Renal pelvis (tissue), 1 donor: ENCODE measurements at regions not wholly inside any gene's neighbourhood (a gene's known extent, or its start where the extent isn't known, plus 50 kb on each side); places are given as distances from the start of the nearest gene placed in this dataset.
A peak's percentile ranks its signal among the peaks of the same experiment; 100 is the strongest.

Experiments
- DNase-seq: peaks from one replicate; pipeline ENCODE4 v3.0.0-alpha.2; 2013

- no peak for DNase-seq
These were observed 880.2 kb upstream of the EPHA6 start for GRCh38 chr3:95934181-95934580.

DNA sequence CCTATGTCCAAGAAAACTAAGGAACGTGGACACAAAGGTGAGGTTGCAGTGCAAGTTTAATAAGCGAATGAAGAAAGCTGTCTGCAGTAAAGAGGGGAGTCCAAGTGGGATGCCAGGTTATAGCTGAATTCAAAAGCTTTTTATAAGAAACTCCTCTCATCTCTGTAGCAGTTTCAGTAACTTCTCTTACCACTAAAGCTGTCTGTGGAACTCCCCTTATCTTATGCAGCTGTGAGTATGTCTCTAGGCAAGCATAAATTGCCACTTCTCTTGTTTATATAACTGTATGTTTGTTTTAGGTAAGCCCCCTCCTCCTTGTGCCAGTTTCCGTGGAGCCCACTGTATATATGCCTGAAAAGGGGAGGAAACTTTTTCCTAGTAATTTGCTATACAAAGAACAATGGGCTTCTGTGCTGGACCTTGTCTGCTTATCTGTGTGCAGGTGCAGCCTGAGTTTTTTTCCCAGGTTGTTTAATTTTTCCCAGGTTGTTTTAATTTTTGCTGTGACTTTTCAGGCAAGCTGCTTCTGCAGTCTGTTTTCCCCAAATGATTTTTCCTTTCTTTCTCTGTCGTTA, 875.1 kb upstream of the EPHA6 start:
- no peak for DNase-seq

- DNase-seq = no peak
These were observed 848.6 kb upstream of the EPHA6 start for GRCh38 chr3:95965704-95966336.

DNA sequence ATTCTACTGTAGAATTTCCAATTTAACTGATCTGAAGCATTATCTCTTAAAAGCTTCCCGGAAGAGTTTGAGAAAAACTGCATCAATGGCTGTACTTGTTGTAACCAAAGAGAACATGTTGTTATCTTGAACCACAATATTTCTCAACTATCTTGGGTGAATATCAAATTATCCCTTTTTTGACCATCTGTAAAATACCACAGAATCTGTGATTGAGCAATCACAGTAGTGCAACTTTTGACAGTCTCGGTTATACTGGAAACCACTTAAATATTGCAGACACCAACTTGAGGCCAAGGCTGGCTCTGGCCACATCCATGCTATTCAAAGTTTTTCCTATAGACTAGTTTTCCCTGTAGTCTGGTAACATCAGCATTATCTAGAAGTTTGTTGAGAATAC, 842.8 kb upstream of the EPHA6 start:
- DNase-seq = no peak

DNA sequence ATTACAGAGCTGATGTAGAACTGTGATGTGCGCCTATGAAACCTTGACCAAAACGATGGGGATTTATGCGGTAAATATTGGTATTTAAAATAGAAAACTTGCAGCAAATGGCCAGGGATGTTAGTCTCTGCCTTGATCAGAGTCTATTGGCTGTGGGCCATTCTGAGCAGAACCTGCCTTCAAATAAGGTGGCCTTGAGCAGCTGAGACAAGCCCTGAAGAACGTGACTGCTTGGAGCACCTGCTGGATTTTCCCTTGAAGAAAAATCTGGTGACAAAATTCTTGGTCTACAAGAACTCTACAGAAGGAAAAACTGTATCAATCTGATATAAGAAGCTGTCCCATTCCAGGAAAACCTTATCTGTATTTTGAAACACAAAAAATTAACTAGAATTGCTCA, 820.1 kb upstream of the EPHA6 start:
- no peak for DNase-seq

DNA sequence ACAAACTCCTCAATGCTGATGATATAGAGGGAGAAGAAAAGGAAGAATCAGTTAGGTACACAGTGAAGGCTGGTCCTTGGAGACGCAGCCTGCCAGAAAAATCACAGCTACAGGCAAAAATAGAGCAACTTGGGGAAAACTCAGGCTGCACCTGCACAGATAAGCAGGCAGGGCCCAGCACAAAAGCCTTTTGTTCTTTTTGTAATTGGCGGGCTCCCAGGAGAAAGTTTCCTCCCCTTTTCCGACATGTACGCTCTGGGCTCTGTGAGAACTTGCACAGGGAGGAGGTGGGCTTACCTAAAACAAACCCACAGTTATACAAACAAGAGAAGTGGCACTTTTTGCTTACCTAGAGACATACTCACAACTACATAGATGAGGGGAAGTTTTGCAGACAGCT, 813.4 kb upstream of the EPHA6 start:
- no peak for DNase-seq

GRCh38 chr3:96007650-96008195, 806.7 kb upstream of the EPHA6 start:
- no peak for DNase-seq

DNA sequence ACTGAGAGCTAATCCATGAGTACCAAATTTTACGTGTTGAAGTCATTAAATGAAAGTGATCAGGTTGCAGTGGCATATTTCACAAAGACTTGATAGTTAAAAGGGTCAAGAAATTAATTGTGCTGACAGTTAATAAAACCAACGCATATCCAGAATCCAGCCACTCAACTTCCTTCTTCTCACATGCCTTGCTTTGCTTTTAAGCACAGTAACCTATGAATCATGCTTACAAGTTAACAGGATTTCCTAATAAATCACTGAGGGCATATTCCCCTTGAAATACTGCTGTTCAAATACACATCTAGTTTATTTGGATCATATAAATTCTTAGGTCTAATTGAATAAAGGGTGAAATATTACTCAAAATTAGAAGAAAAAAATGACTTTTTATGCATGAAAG, 801.5 kb upstream of the EPHA6 start:
- DNase-seq = no peak

GRCh38 chr3:96017556-96017955, 796.8 kb upstream of the EPHA6 start:
- no peak for DNase-seq

DNA sequence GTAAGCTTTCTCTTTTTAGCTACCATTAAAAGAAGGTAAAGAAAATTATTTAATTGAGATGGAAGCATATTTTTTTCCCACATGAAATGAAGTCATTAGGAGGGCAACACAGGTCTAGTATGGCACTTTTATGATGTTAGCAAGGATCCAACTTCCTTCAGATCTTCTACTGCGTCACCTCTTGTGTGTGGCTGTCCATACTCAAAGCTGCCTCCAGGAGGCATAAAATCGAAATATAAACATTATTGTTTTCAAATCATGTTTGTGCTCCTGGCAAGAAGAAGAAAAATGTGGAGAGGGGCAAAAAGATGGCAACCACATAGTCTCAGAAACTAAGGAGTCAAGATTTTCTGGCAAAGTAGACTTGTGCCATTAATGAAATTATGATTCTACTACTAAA, 791.7 kb upstream of the EPHA6 start:
- no peak for DNase-seq

DNA sequence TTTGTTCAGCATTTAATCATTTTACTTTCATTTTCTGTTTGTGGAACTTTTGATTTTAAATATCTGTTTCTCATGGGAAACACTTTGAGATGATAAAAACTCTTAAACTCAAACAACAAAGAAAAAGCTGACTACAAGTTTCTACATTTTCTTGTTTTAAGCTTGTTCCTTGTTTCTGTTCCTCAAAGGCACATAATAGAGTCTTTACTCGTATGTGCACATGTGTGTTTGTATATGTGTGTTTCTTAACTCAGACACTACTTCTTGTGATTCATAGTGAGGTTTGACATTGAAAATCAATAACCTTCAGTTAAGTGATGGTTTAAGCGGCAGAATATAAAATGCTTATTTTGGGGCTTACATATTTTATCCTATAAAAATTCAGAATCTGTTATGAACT, 786.7 kb upstream of the EPHA6 start:
- no peak for DNase-seq

DNA sequence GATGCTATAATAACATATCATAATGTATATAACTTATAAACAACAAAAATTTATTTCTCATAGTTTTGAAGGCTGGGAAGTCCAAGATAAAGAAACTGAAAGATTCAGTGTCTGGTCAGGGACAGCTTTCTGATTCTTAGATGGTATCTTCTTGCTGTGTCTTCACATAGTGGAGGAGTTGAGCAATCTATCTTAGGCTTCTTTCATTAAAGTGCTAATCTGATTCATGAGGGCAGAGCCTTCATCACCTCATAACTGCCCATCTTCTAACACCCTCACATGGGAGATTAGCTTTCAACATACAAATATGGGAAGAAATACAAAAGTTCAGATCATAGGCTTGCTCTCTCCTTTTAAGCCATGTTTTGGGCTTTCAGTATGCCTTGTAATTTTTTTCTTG, 774.8 kb upstream of the EPHA6 start:
- DNase-seq = no peak

DNA sequence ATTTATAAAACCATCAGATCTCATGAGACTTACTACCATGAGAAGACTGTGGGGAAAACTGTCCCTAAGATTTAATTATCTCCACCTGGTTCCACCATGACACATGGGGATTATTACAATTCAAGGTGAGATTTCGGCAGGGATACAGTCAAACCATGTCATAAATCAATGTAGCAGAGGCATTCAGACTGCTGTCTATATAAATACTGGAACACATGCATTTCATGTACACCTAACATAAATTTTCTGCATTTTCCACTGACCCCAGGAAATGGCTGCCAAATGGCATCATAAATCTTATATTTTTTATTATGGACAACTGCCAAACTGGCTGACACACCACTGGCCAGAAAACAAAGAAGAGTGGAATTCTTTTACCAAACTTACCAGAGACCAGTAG, 755.1 kb upstream of the EPHA6 start:
- DNase-seq = no peak

GRCh38 chr3:96069065-96069464, 745.3 kb upstream of the EPHA6 start:
- DNase-seq = no peak

- DNase-seq = no peak
These were observed 743.7 kb upstream of the EPHA6 start for GRCh38 chr3:96070678-96071077.

DNA sequence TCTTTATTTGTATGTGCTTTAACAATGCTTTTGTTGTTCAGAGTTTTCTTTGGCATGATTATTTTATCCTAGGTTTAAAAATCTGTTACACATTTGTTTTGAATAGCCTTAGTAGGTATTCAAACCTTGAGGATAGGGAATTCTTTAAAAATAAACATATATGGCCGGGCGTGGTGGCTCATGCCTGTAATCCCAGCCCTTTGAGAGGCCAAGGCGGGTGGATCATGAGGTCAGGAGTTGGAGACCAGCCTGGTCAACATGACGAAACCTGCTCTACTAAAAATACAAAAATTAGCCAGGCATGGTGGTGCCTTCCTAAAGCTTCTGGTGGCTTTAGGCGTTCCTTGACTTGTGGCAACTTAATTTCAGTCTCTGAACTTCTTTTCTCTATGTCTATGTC, 743.3 kb upstream of the EPHA6 start:
- no peak for DNase-seq

DNA sequence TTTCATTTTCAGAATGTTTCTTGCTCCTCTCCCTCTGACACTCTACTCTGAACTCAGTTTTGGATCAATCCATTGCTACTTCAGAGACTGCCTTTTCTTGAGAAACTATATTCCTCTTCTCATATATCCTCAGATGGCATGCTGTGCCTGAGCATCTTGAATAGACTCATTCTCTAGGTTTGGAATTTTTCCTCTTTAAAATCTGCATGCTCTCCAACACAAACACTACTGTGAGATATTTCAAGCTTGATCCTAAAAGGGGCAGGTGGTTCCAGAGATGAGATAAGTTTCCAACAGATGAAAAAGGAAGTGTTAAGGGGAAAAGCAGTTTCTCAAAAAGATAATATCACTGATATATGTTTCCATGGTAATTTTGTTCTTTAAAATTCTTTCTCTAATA, 742.2 kb upstream of the EPHA6 start:
- DNase-seq = no peak

- DNase-seq = no peak
These were observed 730.8 kb upstream of the EPHA6 start for GRCh38 chr3:96083610-96084009.

DNA sequence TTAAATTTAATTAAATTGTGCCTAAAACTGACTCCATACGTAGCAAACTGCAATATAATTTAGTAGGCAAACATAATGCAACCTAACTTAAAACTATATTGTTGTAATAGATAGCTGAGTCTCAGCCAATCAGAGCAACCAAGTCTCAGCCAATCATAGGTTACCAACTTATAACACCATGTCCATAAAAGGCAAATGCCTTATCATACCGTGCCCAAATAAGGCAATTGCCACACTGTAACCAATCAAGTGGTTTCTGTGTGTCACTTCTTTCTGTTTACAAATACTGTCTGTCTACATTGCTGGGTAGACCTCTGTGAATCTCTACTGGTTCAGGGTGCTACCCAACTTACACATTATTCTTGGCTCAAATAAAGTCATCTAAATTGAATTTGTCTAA, 728.4 kb upstream of the EPHA6 start:
- DNase-seq = no peak

DNA sequence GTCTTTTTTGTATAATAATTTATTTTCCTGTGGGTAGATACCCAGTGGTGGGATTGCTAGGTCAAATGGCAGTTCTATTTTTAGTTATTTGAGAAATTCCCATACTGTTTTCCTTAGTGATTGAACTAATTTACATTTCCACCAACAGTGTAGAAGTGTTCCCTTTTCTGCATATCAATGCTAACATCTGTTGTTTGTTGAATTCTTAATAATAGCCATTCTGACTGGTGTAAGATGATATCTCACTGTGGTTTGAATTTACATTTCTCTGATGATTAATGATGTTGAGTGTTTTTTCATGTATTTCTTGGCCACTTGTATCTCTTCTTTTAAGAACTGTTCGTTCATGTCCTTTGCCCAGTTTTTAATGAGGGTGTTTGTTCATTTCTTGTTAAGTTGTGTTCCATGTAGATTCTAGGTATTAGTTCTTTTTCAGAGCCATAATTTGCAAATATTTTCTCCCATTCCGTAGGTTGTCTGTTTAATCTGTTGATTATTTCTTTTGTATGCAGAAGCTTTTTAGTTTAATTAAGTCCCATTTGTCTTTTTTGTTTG, 713.3 kb upstream of the EPHA6 start:
- DNase-seq = peak; percentile 4

DNA sequence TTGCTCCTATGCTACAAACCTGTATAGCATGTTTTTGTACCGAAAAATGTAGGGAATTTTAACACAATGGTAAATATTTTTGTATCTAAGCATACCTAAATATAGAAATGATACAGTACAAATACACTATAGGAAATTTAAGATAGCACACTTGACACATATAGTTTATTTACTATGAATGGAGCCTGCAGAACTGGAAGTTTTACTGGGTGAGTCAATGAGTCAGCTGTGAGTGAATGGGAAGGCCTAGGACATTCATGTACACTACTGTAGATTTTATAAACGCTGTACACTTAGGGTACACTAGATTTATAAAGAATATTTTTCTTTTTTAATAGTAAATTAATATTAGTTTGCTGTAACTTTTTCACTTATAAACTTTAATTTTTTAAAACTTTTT, 707.7 kb upstream of the EPHA6 start:
- no peak for DNase-seq
